ENCODE measurements at regions not wholly inside any gene's neighbourhood (a gene's known extent, or its start where the extent isn't known, plus 50 kb on each side); places are given as distances from the start of the nearest gene placed in this dataset.
"Not testable (repeated sequence)": the region's sequence is repeated elsewhere in the genome, so short reads cannot be mapped to it uniquely, and the experiment has no call there.

DNA sequence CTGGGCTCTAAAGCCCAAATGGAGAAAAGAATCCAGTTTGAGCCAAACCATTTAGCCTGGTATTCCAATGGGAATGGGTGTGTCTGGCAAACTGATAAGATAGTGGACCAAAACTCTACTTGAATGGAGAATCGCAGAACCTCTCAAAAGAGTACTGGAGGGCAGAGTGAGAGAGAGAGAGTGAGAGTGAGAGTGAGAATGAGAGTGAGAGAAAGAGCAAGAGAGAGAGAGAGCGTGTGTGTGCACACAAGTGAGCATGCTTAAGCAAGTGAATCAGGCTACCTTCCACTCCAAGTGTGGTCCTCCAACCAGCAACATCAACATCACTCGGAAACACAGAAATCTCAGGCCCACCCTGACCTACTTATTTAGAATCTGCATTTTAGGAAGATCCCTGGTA lies 58.8 kb downstream of the UQCRFS1 start:
- TF ChIP-seq, protein P1, sequence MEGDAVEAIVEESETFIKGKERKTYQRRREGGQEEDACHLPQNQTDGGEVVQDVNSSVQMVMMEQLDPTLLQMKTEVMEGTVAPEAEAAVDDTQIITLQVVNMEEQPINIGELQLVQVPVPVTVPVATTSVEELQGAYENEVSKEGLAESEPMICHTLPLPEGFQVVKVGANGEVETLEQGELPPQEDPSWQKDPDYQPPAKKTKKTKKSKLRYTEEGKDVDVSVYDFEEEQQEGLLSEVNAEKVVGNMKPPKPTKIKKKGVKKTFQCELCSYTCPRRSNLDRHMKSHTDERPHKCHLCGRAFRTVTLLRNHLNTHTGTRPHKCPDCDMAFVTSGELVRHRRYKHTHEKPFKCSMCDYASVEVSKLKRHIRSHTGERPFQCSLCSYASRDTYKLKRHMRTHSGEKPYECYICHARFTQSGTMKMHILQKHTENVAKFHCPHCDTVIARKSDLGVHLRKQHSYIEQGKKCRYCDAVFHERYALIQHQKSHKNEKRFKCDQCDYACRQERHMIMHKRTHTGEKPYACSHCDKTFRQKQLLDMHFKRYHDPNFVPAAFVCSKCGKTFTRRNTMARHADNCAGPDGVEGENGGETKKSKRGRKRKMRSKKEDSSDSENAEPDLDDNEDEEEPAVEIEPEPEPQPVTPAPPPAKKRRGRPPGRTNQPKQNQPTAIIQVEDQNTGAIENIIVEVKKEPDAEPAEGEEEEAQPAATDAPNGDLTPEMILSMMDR (IDR thresholded peaks at IDR 0.05; ENCODE audit: insufficient read depth, low read depth, low read length): no peak
- Histone ChIP-seq H3K27me3 (ENCODE audit: control insufficient read depth, insufficient read depth, low read length) (no peaks in the 10 kb centered on the region), H3K36me3 (ENCODE audit: control insufficient read depth, insufficient read depth, low read length) (no peaks in the 10 kb centered on the region), H3K4me3 (ENCODE audit: low read depth, low read length) (no peak overlapping the region)
- ChIA-PET POLR2A (no interaction called here), CTCF (no interaction called here)
- DNase-seq (ENCODE audit: low read depth): no peak

DNA sequence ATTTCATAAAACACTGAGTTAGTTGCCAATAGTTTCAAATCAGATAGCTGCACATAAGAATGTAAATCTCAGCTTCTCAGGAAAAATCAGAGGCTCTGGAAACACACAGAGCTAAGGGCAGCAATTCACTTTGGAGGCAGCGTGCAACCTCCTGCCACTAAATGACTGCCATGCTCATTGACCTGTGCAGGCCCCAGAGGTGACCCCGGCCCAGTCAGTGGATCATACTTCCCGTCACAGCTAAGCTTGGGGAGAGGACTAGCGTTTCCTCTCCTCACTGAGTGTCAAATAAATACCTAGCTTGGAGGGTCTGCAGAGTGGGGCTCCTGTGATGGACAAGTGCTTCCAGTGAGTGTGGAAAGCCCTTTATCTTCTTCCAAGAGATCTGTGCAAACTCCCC lies 67.2 kb downstream of the UQCRFS1 start:
- Histone ChIP-seq H3K4me3 (ENCODE audit: low read depth, low read length) (no peak overlapping the region), H3K36me3 (ENCODE audit: control insufficient read depth, insufficient read depth, low read length) (no peaks in the 10 kb centered on the region), H3K27me3 (ENCODE audit: control insufficient read depth, insufficient read depth, low read length) (no peaks in the 10 kb centered on the region)
- POLR2A ChIA-PET: no interaction called here
- DNase-seq (ENCODE audit: low read depth): no peak
- TF ChIP-seq, protein P1 (IDR thresholded peaks at IDR 0.05; ENCODE audit: insufficient read depth, low read depth, low read length): no peak
- CTCF ChIA-PET: no interaction called here

DNA sequence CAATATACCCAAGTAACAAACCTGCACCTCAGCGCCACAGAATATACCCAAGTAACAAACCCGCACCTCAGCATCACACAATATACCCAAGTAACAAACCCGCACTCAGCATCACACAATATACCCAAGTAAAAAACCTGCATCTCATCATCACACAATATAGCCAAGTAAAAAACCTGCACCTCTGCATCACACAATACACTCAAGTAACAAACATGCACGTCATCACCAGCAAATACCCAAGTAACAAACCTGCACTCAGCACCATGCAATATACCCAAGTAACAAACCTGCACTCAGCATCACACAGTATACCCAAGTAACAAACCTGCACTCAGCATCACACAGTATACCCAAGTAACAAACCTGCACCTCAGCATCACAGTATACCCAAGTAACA lies 69.8 kb downstream of the UQCRFS1 start:
- TF ChIP-seq, protein P1 (IDR thresholded peaks at IDR 0.05; ENCODE audit: insufficient read depth, low read depth, low read length): no peak
- POLR2A ChIA-PET: no interaction called here
- no peaks in the 10 kb centered on the region for H3K27me3 ChIP-seq (ENCODE audit: control insufficient read depth, insufficient read depth, low read length)
- no peaks in the 10 kb centered on the region for H3K36me3 ChIP-seq (ENCODE audit: control insufficient read depth, insufficient read depth, low read length)
- H3K4me3 ChIP-seq (ENCODE audit: low read depth, low read length): no peak overlapping the region
- CTCF ChIA-PET: interaction anchor here (0.5 kb wide), 1 partner anchor 365 kb away, joined by 3 read pairs; no protein-coding TSS in a partner anchor
- no peak for DNase-seq (ENCODE audit: low read depth)

DNA sequence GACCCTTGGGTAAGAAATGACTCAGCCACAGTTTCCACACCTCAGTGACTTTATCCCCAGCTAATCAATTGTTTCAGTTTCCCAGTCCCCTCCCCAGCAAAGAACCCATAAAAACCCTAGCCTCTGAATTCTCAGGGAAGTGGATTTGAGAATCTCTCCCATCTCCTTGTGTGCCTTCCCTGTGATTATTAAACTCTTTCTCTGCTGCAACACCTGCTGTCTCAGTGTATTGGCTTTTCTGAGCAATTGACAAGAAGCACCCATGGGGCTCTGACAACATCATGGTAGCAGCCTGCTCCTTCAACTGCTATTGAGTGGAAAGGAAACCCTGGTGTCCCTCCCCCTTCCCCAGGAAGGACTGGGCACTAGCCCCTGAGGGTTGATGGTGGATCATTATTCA lies 73.7 kb downstream of the UQCRFS1 start:
- TF ChIP-seq, protein P1 (IDR thresholded peaks at IDR 0.05; ENCODE audit: insufficient read depth, low read depth, low read length): no peak
- POLR2A ChIA-PET: no interaction called here
- no peaks in the 10 kb centered on the region for H3K36me3 ChIP-seq (ENCODE audit: control insufficient read depth, insufficient read depth, low read length)
- no peaks in the 10 kb centered on the region for H3K27me3 ChIP-seq (ENCODE audit: control insufficient read depth, insufficient read depth, low read length)
- CTCF ChIA-PET: no interaction called here
- no peak overlapping the region for H3K4me3 ChIP-seq (ENCODE audit: low read depth, low read length)
- DNase-seq (ENCODE audit: low read depth): no peak

DNA sequence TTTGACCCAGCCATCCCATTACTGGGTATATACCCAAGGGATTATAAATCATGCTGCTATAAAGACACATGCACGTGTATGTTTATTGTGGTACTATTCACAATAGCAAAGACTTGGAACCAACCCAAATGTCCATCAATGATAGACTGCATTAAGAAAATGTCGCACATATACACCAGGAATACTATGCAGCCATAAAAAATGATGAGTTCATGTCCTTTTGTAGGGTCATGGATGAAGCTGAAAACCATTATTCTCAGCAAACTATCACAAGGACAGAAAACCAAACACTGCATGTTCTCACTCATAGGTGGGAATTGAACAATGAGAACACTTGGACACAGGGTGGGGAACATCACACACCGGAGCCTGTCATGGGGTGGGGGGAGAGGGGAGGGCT lies 74.7 kb downstream of the UQCRFS1 start:
- H3K36me3 ChIP-seq (ENCODE audit: control insufficient read depth, insufficient read depth, low read length); CTCF ChIA-PET; H3K4me3 ChIP-seq (ENCODE audit: low read depth, low read length); DNase-seq (ENCODE audit: low read depth); POLR2A ChIA-PET; H3K27me3 ChIP-seq (ENCODE audit: control insufficient read depth, insufficient read depth, low read length): not testable (repeated sequence)

DNA sequence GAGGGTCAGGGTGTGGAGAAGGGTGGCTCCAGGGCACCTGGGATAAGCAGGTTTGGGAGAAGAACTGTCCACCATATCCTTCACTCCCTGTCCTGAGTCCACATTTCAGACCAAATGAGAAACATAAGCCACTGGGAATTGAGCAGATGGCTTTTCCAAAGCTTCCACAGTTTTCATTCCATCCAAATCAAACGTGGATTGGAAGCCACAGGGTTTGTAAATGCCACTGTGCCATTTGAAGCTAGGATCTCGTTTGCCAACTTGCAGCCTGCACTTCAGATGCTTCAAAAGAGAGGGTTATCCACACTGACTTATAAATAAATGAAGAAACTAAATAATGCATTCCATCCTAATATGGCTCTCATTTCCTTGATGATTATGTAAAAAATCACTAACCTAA lies 81.5 kb downstream of the UQCRFS1 start:
- TF ChIP-seq, protein P1 (IDR thresholded peaks at IDR 0.05; ENCODE audit: insufficient read depth, low read depth, low read length): no peak
- Histone ChIP-seq H3K27me3 (ENCODE audit: control insufficient read depth, insufficient read depth, low read length) (no peaks in the 10 kb centered on the region), H3K36me3 (ENCODE audit: control insufficient read depth, insufficient read depth, low read length) (no peaks in the 10 kb centered on the region), H3K4me3 (ENCODE audit: low read depth, low read length) (no peak overlapping the region)
- POLR2A ChIA-PET: no interaction called here
- DNase-seq (ENCODE audit: low read depth): no peak
- CTCF ChIA-PET: no interaction called here

All from BJ (cell line).